ENCODE measurements at regions not wholly inside any gene's neighbourhood (a gene's known extent, or its start where the extent isn't known, plus 50 kb on each side); places are given as distances from the start of the nearest gene placed in this dataset.

- peaks cover 12% of the 10 kb centered on the region for H3K4me1 Mint-ChIP-seq (ENCODE audit: unreplicated experiment)
- no peak for TF ChIP-seq CTCF (conservative IDR thresholded peaks at IDR 0.05)
- H3K36me3 Mint-ChIP-seq: no peaks in the 10 kb centered on the region
- no peak overlapping the region for H3K27ac Mint-ChIP-seq
- no peak overlapping the region for H3K4me3 Mint-ChIP-seq
- peaks cover 9% of the 10 kb centered on the region for H3K27me3 Mint-ChIP-seq
- DNase-seq (ENCODE audit: extremely low spot score, unreplicated experiment): no peak
- peaks cover 6% of the 10 kb centered on the region for H3K9me3 Mint-ChIP-seq
Observed at GRCh38 chr15:61654002-61654740, 406.1 kb downstream of the VPS13C start.

- no peak for DNase-seq (ENCODE audit: extremely low spot score, unreplicated experiment)
- Mint-ChIP-seq H3K4me3 (no peak overlapping the region), H3K27me3 (peaks cover 15% of the 10 kb centered on the region), H3K36me3 (no peaks in the 10 kb centered on the region), H3K9me3 (no peaks in the 10 kb centered on the region), H3K4me1 (ENCODE audit: unreplicated experiment) (peaks cover 12% of the 10 kb centered on the region), H3K27ac (no peak overlapping the region)
- TF ChIP-seq CTCF (conservative IDR thresholded peaks at IDR 0.05): no peak
Observed at GRCh38 chr15:61653110-61653509, 407.1 kb downstream of the VPS13C start.

GRCh38 chr15:61651267-61651666 is 409.0 kb downstream of the VPS13C start:
- Mint-ChIP-seq H3K27ac (no peak overlapping the region), H3K36me3 (no peaks in the 10 kb centered on the region), H3K4me3 (no peak overlapping the region), H3K4me1 (ENCODE audit: unreplicated experiment) (peaks cover 9% of the 10 kb centered on the region), H3K27me3 (peaks cover 24% of the 10 kb centered on the region), H3K9me3 (no peaks in the 10 kb centered on the region)
- no peak for TF ChIP-seq CTCF (conservative IDR thresholded peaks at IDR 0.05)
- no peak for DNase-seq (ENCODE audit: extremely low spot score, unreplicated experiment)

GRCh38 chr15:61649046-61649445 is 411.2 kb downstream of the VPS13C start:
- TF ChIP-seq CTCF (conservative IDR thresholded peaks at IDR 0.05): no peak
- Mint-ChIP-seq H3K9me3 (no peaks in the 10 kb centered on the region), H3K36me3 (no peaks in the 10 kb centered on the region), H3K27ac (no peak overlapping the region), H3K4me3 (no peak overlapping the region), H3K27me3 (peaks cover 30% of the 10 kb centered on the region), H3K4me1 (ENCODE audit: unreplicated experiment) (peaks cover 10% of the 10 kb centered on the region)
- DNase-seq (ENCODE audit: extremely low spot score, unreplicated experiment): no peak

- peak; percentile 28 for TF ChIP-seq CTCF (conservative IDR thresholded peaks at IDR 0.05)
- Mint-ChIP-seq H3K27me3 (peaks cover 32% of the 10 kb centered on the region), H3K9me3 (no peaks in the 10 kb centered on the region), H3K4me3 (no peak overlapping the region), H3K36me3 (no peaks in the 10 kb centered on the region), H3K4me1 (ENCODE audit: unreplicated experiment) (peaks cover 13% of the 10 kb centered on the region), H3K27ac (no peak overlapping the region)
- DNase-seq (ENCODE audit: extremely low spot score, unreplicated experiment): no peak
Observed at GRCh38 chr15:61644550-61644949, 415.4 kb upstream of the RORA start.
